ENCODE measurements at regions not wholly inside any gene's neighbourhood (a gene's known extent, or its start where the extent isn't known, plus 50 kb on each side); places are given as distances from the start of the nearest gene placed in this dataset.

- TF ChIP-seq ZFX (IDR thresholded peaks at IDR 0.05; ENCODE audit: borderline replicate concordance) (no peak), CTCF (IDR thresholded peaks at IDR 0.05) (no peak)
- H3K27ac ChIP-seq, result no peak overlapping the region
These were observed 74.2 kb upstream of the SATB1 start for GRCh38 chr3:18499301-18499700.

GRCh38 chr3:18494251-18494650, 69.1 kb upstream of the SATB1 start:
- TF ChIP-seq CTCF (IDR thresholded peaks at IDR 0.05) (no peak), ZFX (IDR thresholded peaks at IDR 0.05; ENCODE audit: borderline replicate concordance) (no peak)
- H3K27ac ChIP-seq, result no peak overlapping the region

GRCh38 chr3:18489939-18490338, 64.8 kb upstream of the SATB1 start:
- TF ChIP-seq ZFX (IDR thresholded peaks at IDR 0.05; ENCODE audit: borderline replicate concordance), result no peak
- no peak for TF ChIP-seq CTCF (IDR thresholded peaks at IDR 0.05)
- H3K27ac ChIP-seq, result no peak overlapping the region

GRCh38 chr3:18483226-18483625, 58.1 kb upstream of the SATB1 start:
- H3K27ac ChIP-seq, result no peak overlapping the region
- TF ChIP-seq CTCF (IDR thresholded peaks at IDR 0.05) (no peak), ZFX (IDR thresholded peaks at IDR 0.05; ENCODE audit: borderline replicate concordance) (no peak)

GRCh38 chr3:18481946-18482548, 56.9 kb upstream of the SATB1 start:
- no peak for TF ChIP-seq CTCF (IDR thresholded peaks at IDR 0.05)
- TF ChIP-seq ZFX (IDR thresholded peaks at IDR 0.05; ENCODE audit: borderline replicate concordance), result no peak
- no peak overlapping the region for H3K27ac ChIP-seq

GRCh38 chr3:18477620-18478019, 52.5 kb upstream of the SATB1 start:
- no peak overlapping the region for H3K27ac ChIP-seq
- no peak for TF ChIP-seq ZFX (IDR thresholded peaks at IDR 0.05; ENCODE audit: borderline replicate concordance)
